Erythroblast (primary cell): ENCODE measurements at regions not wholly inside any gene's neighbourhood (a gene's known extent, or its start where the extent isn't known, plus 50 kb on each side); places are given as distances from the start of the nearest gene placed in this dataset.

ENCODE experiments used
- GATA1 ChIP-seq: IDR thresholded peaks from 2 replicates; pipeline ENCODE4 v1.6.1; 2011; ENCODE audit warnings: low read depth, mild to moderate bottlenecking, control low read depth, low read length, moderate library complexity
- POLR2A ChIP-seq: IDR thresholded peaks from 2 replicates; pipeline ENCODE4 v1.6.1; 2011; ENCODE audit warnings: mild to moderate bottlenecking, low read length

DNA sequence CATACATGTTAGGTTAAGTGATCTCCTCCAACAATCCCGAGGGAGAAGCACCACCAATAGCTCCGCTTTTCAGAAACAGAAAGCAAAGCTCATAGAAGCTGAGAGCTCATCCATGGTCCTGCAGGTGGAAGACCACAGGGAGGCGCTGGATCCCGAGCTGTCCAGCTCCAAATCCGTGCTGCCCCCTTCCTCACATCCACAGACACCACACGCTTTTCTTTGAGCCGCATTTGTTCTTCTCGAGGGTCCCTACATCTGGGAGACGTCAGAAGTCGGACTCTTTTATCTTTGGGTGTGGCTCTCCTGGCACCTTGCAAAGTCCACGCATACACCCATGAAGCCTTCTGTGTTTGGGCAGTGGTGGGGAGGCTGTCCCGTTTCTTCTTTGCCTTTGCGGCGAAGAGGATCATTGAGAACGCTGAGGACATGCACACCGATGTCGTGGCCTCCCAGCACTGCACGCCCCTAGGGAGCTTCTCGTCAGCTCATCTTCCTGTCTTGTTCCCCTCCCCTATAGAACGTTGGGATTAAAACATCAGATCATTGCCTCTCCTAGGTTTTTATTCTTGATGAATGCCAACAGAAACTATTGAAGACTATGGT is 184.8 kb downstream of the TEX29 start:
- TF ChIP-seq POLR2A: no peak
- TF ChIP-seq GATA1: no peak
